GM18498 (cell line): ENCODE measurements at regions not wholly inside any gene's neighbourhood (a gene's known extent, or its start where the extent isn't known, plus 50 kb on each side); places are given as distances from the start of the nearest gene placed in this dataset.
"Not testable (repeated sequence)": the region's sequence is repeated elsewhere in the genome, so short reads cannot be mapped to it uniquely, and the experiment has no call there.

Experiments
- ATAC-seq: cut with Tn5 transposase; IDR thresholded peaks from one replicate; pipeline ENCODE4 v1.9.1; 2021; ENCODE audit warnings: mild to moderate bottlenecking, moderate library complexity; ENCODE audit not compliant: unreplicated experiment

DNA sequence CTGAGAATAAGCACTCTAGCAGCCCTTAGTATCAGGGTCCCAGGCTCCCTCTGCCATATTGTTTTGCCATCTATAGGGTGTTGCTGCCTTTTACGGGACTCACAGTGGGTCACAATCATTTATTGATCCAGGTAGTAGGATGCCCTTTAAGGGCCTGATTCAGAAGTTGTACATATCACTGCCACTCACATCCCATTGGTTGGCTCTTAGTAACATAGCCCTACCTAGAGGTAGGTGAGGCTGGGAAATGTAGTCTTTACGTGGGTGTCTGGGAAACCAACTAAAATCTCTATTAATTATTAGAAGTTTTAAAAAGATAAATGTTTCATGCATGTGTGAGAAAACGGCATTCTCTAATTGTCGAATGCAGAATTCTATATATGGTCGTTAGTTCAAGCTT, 78.8 kb upstream of the ATP5PO start:
- ATAC-seq: no peak

GRCh38 chr21:33993286-33994231, 78.0 kb upstream of the ATP5PO start:
- ATAC-seq: no peak

- ATAC-seq: not testable (repeated sequence)
Measured at GRCh38 chr21:33992412-33992811, 76.8 kb upstream of the ATP5PO start.

DNA sequence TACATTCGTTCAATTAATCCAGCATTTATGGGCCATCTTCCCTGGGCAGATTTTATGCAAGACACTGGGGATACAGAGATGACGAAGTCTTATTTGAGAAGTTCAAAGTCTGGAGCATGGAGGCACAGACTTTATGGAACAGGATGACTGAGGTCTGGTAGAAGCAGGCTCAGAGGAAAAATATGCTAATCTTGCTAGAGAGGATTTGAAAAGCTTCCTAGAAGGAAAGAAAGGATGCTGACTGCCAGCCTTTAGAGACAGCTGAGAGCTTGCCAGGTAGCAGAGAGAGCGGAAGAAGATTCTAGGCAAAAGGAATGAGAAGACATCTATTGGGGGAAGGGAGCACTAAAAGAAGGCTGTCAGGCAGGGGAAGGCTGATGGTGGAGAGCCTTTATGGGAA, 75.5 kb upstream of the ATP5PO start:
- no peak for ATAC-seq

DNA sequence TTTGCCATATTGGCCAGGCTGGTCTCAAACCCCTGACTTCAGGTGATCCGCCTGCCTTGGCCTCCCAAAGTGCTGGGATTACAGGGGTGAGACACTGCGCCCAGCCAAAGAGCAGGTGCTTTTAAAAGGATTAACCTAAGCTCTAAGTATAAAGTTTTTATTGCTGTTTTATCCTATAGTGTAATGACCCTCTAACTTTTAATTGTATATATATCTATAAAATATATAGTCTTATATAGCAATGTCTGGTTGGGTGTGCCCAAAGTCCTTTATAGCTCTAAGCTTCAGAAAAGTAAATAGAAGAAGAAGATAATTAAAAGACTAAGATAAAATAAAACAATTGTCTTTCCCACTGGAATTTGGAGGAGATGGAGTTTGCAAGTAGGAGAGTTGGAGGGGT, 73.8 kb upstream of the ATP5PO start:
- no peak for ATAC-seq

GRCh38 chr21:33988237-33989017, 72.8 kb upstream of the ATP5PO start:
- ATAC-seq: no peak

DNA sequence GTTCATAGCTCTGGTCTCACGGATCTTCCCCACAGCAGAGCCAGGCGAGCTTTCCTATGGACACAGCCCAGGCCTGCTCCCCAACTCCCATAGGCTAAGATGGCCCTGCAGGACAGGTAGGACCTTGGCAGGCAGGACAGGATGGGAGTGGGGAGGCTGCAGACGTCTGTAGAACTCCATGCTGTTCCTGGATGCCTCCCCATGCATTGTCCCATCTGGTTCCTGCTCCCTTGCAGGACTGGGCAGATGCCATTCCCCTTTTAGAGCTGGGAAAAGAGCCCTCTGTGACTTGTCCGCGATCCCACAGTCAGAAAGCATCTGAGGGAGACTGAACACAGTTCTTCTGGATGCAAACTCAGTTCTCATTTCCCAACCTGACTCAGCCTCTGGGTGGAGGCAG, 71.9 kb upstream of the ATP5PO start:
- ATAC-seq: no peak

DNA sequence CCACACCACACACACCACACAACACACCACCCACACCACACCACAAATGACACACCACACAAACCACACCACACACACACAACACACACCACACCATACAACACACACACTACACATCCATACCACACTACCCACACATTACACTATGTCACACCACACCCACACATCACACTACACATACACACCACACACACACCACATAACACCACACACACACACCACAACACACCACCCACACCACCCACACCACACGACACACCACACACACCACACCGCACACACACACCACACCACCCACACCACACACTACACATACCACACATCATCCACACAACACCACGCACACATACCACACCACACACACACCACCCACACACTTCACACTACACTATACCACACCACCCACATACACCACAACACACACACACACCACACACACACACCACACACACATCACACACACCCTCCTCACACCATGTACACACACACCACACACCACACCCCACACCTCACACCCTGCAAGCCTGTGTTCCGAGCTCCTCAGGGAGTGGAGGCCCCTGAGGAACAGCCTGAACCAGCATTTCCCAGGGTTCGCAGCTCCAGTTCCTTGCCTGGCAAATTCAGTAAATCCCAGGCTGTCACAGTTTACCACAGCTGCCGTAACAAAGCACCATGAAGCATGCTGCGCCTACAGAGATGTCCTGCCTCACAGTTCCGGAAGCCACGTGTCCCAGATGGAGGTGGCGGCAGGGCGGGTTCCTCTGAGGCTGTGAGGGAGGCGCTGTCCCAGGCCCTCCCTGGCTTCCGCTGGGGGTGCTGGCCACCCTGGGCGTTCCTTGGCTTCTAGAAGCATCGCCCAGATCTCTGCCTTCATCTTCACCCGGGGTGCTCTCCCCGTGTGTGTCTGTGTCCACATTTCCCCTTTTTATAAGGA, 69.8 kb upstream of the ATP5PO start:
- no peak for ATAC-seq

DNA sequence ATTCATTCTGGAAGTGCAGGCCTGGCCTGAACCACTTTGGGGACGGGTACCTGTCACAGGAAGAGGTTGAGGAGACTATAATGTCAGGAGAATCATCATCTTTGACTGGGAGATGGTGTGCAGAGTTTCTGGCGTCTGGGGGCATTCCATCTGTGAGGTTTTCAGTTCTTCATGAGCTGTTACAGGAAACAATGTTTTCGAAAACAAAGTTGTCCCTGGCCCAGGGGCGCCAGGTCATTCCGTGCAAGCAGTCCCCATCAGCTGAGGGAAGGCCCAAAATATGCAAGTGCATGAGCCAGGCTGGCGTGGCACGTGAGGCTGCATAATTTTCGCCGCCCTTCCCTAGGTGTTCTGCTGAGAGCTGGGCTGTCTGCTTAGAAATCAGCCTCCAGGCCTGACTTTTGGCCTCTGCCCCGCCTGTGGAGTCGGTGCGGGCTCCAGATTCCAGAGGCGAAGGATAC, 68.4 kb upstream of the ATP5PO start:
- no peak for ATAC-seq

DNA sequence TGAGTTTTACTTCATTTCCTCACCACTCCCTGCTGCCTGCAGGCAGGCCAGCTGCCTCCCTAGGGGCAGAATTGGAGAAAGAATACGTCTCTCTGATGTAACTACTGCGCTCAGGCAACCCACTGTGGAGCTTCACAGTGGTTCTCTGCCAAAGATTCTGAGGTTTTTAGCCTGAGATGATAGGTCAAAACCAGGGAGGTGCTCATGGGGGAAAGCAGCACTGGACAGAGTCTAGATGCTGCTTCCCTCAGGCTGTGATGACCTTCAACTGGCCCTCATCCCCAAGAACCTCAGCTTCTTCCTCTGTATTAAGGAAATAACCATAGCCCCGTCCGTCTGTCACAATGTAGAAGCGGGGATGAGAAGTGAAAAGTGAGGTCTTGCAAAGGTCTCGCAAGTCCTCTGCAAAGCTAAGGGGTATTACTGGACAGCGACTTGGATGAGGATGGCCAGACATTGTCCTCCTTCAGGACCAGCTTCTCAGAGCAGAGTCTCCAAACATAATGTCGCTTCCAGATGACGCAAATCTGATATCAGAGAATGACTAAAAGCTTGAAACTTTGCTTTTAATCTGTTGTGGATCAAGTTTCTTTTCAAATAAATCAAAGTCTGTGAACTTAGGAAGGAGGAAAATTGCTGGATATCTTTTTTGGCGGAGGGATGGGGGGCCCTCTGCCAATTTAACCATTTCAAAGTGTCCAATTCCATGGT, 65.9 kb upstream of the ATP5PO start:
- ATAC-seq: no peak

DNA sequence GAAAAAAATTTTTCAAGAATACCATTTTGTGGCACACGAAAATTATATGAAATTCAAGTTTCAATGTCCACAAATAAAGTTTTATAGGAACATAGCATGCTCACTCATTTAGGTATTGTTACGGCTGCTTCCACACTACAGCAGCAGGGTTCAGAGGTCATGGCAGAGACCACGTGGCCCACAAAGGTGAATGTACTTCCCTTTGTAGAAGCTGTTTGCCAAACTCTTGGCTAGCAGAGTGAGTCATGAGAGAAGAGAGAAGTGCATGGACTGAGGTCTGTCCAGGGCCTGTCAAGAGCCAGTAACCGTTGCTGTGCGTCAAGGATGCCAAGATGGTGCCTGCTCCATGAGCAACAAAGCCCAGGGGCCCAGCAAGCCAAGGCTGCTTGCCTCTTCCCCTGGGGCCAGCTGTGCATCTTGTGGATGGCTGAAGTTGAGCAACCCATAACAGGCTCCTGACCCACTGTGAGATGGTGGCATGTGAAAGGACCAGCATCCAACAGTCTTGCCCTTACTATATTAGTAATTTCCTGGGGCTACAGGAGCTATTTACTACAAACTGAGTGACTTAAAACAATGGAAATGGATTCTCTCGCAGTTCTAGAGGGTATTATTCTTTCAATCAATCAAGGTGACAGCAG, 64.8 kb upstream of the ATP5PO start:
- no peak for ATAC-seq

DNA sequence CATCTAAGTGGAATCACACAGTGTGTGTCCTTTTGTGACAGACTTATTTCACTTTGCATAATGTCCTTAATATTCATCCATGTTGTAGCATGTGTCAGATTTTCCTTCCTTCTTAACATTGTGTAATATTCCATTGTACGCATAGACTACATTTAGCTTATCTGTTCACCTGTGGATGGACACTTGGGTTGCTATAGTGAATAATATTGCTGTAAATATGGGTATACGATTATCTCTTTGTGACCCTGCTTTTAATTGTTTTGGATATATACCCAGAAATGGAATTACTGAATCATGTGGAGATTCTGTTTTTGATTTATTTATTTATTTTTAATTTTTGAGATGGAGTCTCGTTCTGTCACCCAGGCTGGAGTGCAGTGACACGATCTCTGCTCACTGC, 63.0 kb upstream of the ATP5PO start:
- no peak for ATAC-seq

DNA sequence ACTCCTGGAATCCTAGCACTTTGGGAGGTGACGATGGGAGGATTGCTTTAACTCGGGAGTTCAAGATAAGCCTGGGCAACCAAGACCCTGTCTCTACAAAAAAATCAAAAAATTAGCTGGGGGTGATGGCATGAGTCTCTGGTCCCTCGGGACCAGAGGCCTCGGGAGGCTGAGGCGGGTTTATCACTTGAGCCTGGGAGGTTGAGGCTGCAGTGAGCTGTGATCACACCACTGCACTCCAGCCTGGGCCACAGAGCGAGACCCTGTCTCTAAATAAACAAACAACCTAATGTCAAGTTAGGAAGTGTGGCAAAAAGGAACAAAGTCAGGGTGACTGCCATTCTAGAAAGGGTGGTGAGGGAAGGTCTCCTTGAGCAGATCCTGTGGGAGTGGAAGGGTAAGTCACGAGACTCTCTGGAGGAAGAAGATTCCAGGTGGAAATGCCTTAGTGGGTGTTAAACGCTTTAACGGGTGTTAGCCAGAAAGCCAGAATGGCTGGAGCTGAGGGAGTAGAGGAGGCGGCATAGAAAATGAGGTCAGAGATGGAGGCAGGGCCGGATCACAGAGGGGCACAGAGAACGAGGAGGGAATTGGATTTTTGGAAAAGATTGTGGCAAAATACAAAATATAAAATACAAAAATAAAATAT, 62.2 kb upstream of the ATP5PO start:
- ATAC-seq: no peak

GRCh38 chr21:33977017-33977720, 61.6 kb upstream of the ATP5PO start:
- ATAC-seq: no peak

GRCh38 chr21:33976082-33977016, 60.7 kb upstream of the ATP5PO start:
- ATAC-seq: peak; percentile 54

- ATAC-seq: peak; percentile 87
Measured at GRCh38 chr21:33975548-33976081, 60.0 kb upstream of the ATP5PO start.
